HCT116 (cell line): ENCODE measurements at regions not wholly inside any gene's neighbourhood (a gene's known extent, or its start where the extent isn't known, plus 50 kb on each side); places are given as distances from the start of the nearest gene placed in this dataset.

Experiments used
- ATAC-seq: fragments of 200-7000 bp; cut with Tn5 transposase; 2 replicates; pipeline ENCODE4 v1.9.1; 2020; ENCODE audit warnings: mild to moderate bottlenecking, moderate library complexity
- BruUV-seq: library from RNA; stranded (reverse); fragments of 400-500 nt; replicated peaks from 2 replicates; lab custom pipeline; 2021; lab: Mats Ljungman, UMichigan
- CTCF ChIA-PET: fragments of 300-600 bp; sonication (Branson Sonifier 250); formaldehyde crosslinking; loops from one replicate; lab custom pipeline; 2021; ENCODE audit warnings: antibody characterized with exemption; lab: Charles Lee
- POLR2A ChIA-PET: fragments of 300-600, 350-600 bp; sonication (Branson Sonifier 250); formaldehyde crosslinking; loops from one replicate; lab custom pipeline; 2021; ENCODE audit warnings: antibody characterized with exemption; lab: Charles Lee
- RAD21 ChIA-PET, 2 experiments: fragments of 300-600 bp; sonication (Branson Sonifier 250); formaldehyde crosslinking; loops; one replicate each; lab custom pipeline; 2023; ENCODE audit warnings: low total read pairs in 2 of 2; ENCODE audit not compliant: uncharacterized antibody in 2 of 2, unreplicated experiment in 2 of 2, low non-redundant PET in 1 of 2; lab: Charles Lee
- DNase-seq: peaks from one replicate; pipeline ENCODE4 v3.0.0-alpha.2; 2010; ENCODE audit warnings: low read depth, low spot score
- H2AFZ ChIP-seq: fragments of 200-600 bp; shearing (Covaris generic), sonication (generic); 2 replicates; pipeline ENCODE4 v1.6.1; 2017; ENCODE audit warnings: low read depth, mixed run types, mixed read lengths, antibody characterized with exemption, low read length; ENCODE audit not compliant: poor library complexity, severe bottlenecking
- H3K27ac ChIP-seq: 2 replicates; pipeline ENCODE4 v1.5.1; 2012; ENCODE audit warnings: low read depth, low read length
- H3K27me3 ChIP-seq: fragments of 200-600 bp; sonication (generic); 2 replicates; pipeline ENCODE4 v1.6.1; 2016; ENCODE audit warnings: mixed run types, low read length, mixed read lengths; ENCODE audit not compliant: insufficient read depth
- H3K36me3 ChIP-seq, 2 experiments: fragments of 200-500 bp in 1 of 2; fragments of 200-600 bp in 1 of 2; sonication (Bioruptor generic) in 1 of 2; sonication (generic) in 1 of 2; 2 replicates each; pipeline versions ENCODE4 v1.5.1 to v1.6.1; 2014 to 2016; ENCODE audit warnings: low read length in 2 of 2, inconsistent platforms in 1 of 2, mixed read lengths in 1 of 2, mixed run types in 1 of 2; ENCODE audit not compliant: insufficient read depth in 2 of 2, control insufficient read depth in 1 of 2
- H3K4me1 ChIP-seq, 2 experiments: fragments of 200-600 bp in 1 of 2; sonication (generic) in 1 of 2; 2 replicates each; pipeline versions ENCODE4 v1.5.1 to v1.6.1; 2012 to 2017; ENCODE audit warnings: low read length in 2 of 2, inconsistent platforms in 1 of 2, mild to moderate bottlenecking in 1 of 2, mixed read lengths in 1 of 2, mixed run types in 1 of 2, moderate library complexity in 1 of 2; ENCODE audit not compliant: insufficient read depth in 2 of 2, control insufficient read depth in 1 of 2
- H3K4me2 ChIP-seq: fragments of 200-600 bp; sonication (generic); 2 replicates; pipeline ENCODE4 v1.6.1; 2017; ENCODE audit warnings: mixed run types, low read length, mixed read lengths
- H3K4me3 ChIP-seq, 2 experiments: fragments of 200-600 bp in 1 of 2; sonication (generic) in 1 of 2; replicated peaks in 1 of 2; 2 replicates each; pipeline ENCODE4 v1.5.1; 2011 to 2016; ENCODE audit warnings: low read length in 2 of 2, control low read depth in 1 of 2, low read depth in 1 of 2, mild to moderate bottlenecking in 1 of 2, mixed read lengths in 1 of 2, mixed run types in 1 of 2
- H3K79me2 ChIP-seq: fragments of 200-600 bp; sonication (generic); 2 replicates; pipeline ENCODE4 v1.6.1; 2017; ENCODE audit warnings: mild to moderate bottlenecking, mixed run types, low read length, moderate library complexity, mixed read lengths; ENCODE audit not compliant: insufficient read depth
- H3K9ac ChIP-seq: fragments of 200-600 bp; sonication (generic); 2 replicates; pipeline ENCODE4 v1.6.1; 2016; ENCODE audit warnings: low read length, mixed read lengths
- H3K9me2 ChIP-seq: fragments of 200-600 bp; sonication (generic), shearing (Covaris generic); 2 replicates; pipeline ENCODE4 v1.6.1; 2017; ENCODE audit warnings: mixed run types, mild to moderate bottlenecking, moderate library complexity; ENCODE audit not compliant: insufficient read depth
- H3K9me3 ChIP-seq, 2 experiments: fragments of 200-500 bp in 1 of 2; fragments of 200-600 bp in 1 of 2; sonication (Bioruptor generic) in 1 of 2; sonication (generic) in 1 of 2; 2 replicates each; pipeline ENCODE4 v1.6.1; 2014 to 2017; ENCODE audit warnings: low read length in 2 of 2, mixed read lengths in 2 of 2, inconsistent platforms in 1 of 2, low read depth in 1 of 2, mild to moderate bottlenecking in 1 of 2, mixed run types in 1 of 2, moderate library complexity in 1 of 2; ENCODE audit not compliant: control insufficient read depth in 1 of 2, insufficient read depth in 1 of 2
- H4K20me1 ChIP-seq: fragments of 200-600 bp; sonication (generic), shearing (Covaris generic); 2 replicates; pipeline ENCODE4 v1.6.1; 2017; ENCODE audit warnings: mixed run types, mild to moderate bottlenecking, moderate library complexity; ENCODE audit not compliant: insufficient read depth
- ATF3 ChIP-seq: IDR thresholded peaks from 2 replicates; pipeline ENCODE4 v1.6.1; 2012
- CEBPB ChIP-seq: IDR thresholded peaks from 2 replicates; pipeline ENCODE4 v1.6.1; 2012; ENCODE audit warnings: low read depth
- EZH2 ChIP-seq: fragments of 200-600 bp; sonication (generic); IDR thresholded peaks from 2 replicates; pipeline ENCODE4 v1.6.1; 2017; ENCODE audit warnings: antibody characterized with exemption, mixed run types
- EZH2phosphoT487 ChIP-seq: fragments of 200-600 bp; IDR thresholded peaks from 2 replicates; pipeline ENCODE4 v1.6.1; 2018; ENCODE audit warnings: antibody characterized with exemption, borderline replicate concordance
- JUND ChIP-seq: IDR thresholded peaks from 2 replicates; pipeline ENCODE4 v1.6.1; 2012
- POLR2A ChIP-seq: IDR thresholded peaks from 2 replicates; pipeline ENCODE4 v1.7.0; 2011; ENCODE audit warnings: borderline replicate concordance; ENCODE audit not compliant: insufficient read depth, insufficient read length; ENCODE audit errors: extremely low read depth
- RAD21 ChIP-seq: IDR thresholded peaks from 2 replicates; pipeline ENCODE4 v1.6.1; 2012; ENCODE audit warnings: low read depth, mild to moderate bottlenecking
- SP1 ChIP-seq: IDR thresholded peaks from 2 replicates; pipeline ENCODE4 v1.6.1; 2012; ENCODE audit warnings: low read depth
- TCF7L2 ChIP-seq: IDR thresholded peaks from 2 replicates; pipeline ENCODE4 v1.7.0; 2011; ENCODE audit warnings: borderline replicate concordance, inconsistent platforms; ENCODE audit not compliant: insufficient read depth, insufficient read length; ENCODE audit errors: extremely low read depth
- intact Hi-C: fragments of 100-400 bp; cut with micrococcal nuclease; formaldehyde crosslinking; loops from 2 replicates; pipeline ENCODE4 v1.10.0; 2022

- TF ChIP-seq RAD21 (no peak), EZH2phosphoT487 (no peak)
Observed at GRCh38 chr16:16905850-16906249, 526.9 kb downstream of the NPIPA7 start (continued).

DNA sequence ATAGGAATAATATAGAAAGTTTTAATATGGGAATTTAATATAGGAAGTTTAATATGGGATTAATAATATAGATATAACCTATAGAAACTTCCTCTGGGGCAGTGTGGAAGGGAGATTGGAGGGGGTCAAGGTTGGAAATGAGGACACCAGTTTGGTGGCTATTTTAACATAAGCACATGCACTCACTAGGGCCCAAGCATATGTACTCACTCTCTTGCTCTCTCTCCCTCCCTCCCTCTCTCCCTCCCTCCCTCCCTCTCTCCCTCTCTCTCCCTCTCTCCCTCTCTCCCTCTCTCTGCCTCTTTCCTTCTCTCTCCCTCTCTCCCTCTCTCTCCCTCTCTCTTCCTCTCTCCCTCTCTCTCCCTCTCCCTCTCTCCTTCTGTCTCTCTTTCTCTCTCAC, 528.1 kb downstream of the NPIPA7 start:
- Histone ChIP-seq H3K36me3 (no peaks in the 10 kb centered on the region), H3K4me3 (no peak overlapping the region), H3K27ac (no peak overlapping the region), H3K79me2 (no peaks in the 10 kb centered on the region), H3K9me2 (no peaks in the 10 kb centered on the region), H3K27me3 (no peaks in the 10 kb centered on the region), H4K20me1 (no peaks in the 10 kb centered on the region), H3K9me3 (no peaks in the 10 kb centered on the region), H3K4me1 (no peaks in the 10 kb centered on the region), H3K4me2 (no peak overlapping the region), H3K9ac (no peak overlapping the region), H2AFZ (no peak overlapping the region)
- DNase-seq (no peak), ATAC-seq (no peak)
- TF ChIP-seq EZH2, result no peak
- no peak for TF ChIP-seq SP1
- TF ChIP-seq ATF3, result no peak
- no peak for TF ChIP-seq TCF7L2
- TF ChIP-seq CEBPB, result no peak
- no peak for TF ChIP-seq POLR2A
- no peak for TF ChIP-seq JUND
- ChIA-PET RAD21 (no interaction called here), CTCF (no interaction called here), POLR2A (no interaction called here)
- no TSS peak for BruUV-seq
- intact Hi-C loops, result no loop called here

DNA sequence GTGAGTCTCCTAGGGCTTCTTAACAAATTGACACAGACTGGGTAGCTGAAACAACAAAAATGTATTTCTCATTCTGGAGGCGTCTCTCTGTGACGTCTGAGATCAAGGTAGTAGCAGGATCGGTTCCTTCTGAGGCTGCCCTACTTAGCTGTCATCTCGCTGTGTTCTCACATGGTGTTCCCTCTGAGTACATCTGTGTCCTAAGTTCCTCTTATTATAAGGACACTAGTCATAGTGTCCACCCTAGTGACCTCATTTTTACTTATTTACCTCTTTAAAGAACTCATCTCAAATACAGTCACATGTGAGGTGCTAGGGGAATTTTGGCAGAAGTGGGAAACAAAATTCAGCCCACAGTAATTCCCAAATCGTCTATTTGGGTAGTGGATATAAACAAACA, 529.1 kb downstream of the NPIPA7 start:
- ChIA-PET RAD21 (interaction anchor here in 1 of 2 experiments (0.5 kb wide), 1 partner anchor 76 kb away, joined by 7 read pairs; no protein-coding TSS in a partner anchor), CTCF (no interaction called here), POLR2A (no interaction called here)
- no peak for ATAC-seq
- Histone ChIP-seq H3K4me1 (no peaks in the 10 kb centered on the region), H3K36me3 (no peaks in the 10 kb centered on the region), H3K27me3 (0 out of 2 replicates have a peak, but pooled peaks cover under 1% of the 10 kb centered on the region), H3K4me2 (no peak overlapping the region), H3K27ac (no peak overlapping the region), H3K9ac (no peak overlapping the region), H3K9me2 (no peaks in the 10 kb centered on the region), H4K20me1 (no peaks in the 10 kb centered on the region), H3K9me3 (no peaks in the 10 kb centered on the region), H2AFZ (no peak overlapping the region), H3K4me3 (no peak overlapping the region), H3K79me2 (no peaks in the 10 kb centered on the region)
- no TSS peak for BruUV-seq
- no peak for DNase-seq
- TF ChIP-seq ATF3, result no peak
- intact Hi-C loops, result no loop called here
